HG03342 (cell line): ENCODE measurements at regions not wholly inside any gene's neighbourhood (a gene's known extent, or its start where the extent isn't known, plus 50 kb on each side); places are given as distances from the start of the nearest gene placed in this dataset.

Source experiments
- ATAC-seq: cut with Tn5 transposase; IDR thresholded peaks from one replicate; pipeline ENCODE4 v1.9.1; 2021; ENCODE audit warnings: mild to moderate bottlenecking, moderate library complexity; ENCODE audit not compliant: unreplicated experiment

DNA sequence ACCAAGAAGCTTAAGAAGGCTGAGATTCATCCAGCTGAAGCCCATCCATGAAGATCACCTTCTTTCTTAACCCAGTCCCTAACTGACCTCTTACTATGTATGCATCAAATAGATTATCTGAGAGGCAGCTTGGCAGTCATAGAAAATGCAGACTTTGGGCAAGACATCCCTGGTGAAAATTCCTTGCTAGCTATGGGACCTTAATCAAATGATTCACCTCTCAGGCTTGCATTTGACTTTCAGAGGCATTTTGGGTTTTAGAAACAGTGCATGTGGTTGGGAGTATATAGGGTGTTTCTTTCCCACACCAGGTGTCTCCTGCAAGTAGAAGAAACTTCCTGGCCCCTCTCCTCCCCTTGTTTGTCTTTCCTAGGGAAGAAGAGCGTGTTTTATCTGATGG is 188.5 kb upstream of the ISX start:
- no peak for ATAC-seq

DNA sequence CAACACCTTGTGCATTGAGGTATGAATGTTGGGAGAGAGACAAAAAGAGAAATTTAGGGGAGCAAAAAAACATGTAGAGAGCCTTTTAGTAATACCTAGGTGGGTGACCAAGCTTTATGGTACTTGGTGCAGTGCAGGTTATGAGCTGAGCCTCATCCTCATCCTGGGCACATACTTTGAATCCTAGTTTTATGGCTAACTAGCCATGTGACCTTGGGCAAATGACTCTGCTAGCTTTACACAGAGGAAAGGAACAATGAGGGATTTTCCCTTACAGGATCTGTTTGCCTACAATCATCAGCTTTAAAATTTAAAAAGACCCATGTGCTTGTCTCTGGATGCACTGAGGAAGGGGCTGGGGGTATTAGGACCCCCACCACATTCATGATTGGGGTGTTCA is 187.8 kb upstream of the ISX start:
- no peak for ATAC-seq

- ATAC-seq: no peak
These were observed 187.0 kb upstream of the ISX start for GRCh38 chr22:34879001-34879400.

DNA sequence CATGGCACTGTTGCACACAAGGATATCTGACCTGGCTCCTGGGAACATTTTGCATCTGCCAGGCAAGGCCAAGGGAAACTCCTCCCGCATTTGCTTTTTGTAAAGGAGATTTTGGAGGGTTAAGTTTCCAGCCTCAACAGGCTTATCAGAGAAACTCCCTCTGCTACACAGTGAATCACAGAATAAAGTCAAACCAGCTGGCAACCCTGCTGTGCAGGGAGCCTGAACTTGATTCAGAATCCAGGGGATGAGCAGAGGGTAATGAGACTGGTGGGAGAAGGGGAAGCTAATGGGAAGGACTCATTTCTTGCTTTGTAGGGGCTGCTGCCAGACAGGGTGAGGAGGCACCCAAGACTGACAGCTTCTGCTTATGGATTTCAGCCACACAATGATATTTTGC is 185.3 kb upstream of the ISX start:
- no peak for ATAC-seq

- no peak for ATAC-seq
These were observed 184.5 kb upstream of the ISX start for GRCh38 chr22:34881453-34881852.

DNA sequence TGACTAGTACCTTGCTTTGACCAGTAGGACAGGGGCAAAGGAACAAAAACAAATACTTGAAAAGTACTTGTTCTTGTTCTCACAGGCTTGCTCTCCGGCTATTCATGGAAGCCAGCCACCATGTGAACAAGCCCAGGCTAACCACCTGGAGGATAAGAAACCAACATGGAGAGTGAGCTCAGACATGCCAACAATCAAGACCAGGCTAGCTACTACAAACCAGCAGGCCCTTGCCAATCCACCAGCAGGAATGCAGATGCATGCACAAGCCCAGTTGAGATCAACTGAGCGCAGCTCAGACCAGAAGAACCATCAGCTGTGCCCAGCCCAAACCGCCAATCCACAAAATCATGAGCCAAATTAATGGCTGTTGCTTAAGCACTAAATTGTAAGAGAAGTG is 180.1 kb upstream of the ISX start:
- ATAC-seq: no peak

- ATAC-seq: no peak
These were observed 179.6 kb upstream of the ISX start for GRCh38 chr22:34886391-34886790.

DNA sequence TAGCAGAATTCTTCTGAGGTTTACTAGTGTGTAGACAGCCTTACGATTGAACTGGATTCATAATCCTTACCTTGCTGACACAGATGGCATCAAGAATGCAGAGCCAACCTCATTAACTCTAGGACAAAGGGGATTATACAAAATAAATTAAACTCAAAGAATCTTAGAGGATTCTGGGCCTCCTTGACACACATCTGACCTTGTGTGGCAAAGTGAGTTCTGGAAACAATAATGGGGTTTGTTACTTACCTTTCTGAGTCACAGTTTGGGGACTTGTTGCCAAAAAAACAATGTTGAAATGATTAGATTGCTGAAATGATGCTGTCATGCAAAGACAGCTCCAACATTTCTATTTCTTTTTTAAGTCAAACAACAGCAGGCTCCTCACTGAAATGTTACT is 179.1 kb upstream of the ISX start:
- ATAC-seq: no peak

DNA sequence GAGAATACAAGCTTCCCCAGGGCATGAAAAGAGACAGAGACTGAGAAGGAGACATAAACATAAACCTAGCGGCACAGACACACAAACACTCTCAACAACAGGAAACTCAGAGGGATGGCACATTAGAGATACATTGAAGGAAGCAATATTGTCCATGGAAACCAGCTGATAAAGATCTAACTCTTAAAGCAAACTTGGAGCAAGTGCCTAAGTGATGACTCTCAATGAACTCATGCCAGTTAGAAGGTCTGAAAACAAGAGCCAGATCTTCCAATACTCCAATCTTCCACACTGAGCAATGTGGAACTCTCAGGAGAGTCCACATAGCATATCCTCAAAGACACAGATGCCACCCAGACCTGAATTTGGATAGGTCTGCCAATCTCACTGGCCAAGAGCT is 168.8 kb upstream of the ISX start:
- no peak for ATAC-seq

DNA sequence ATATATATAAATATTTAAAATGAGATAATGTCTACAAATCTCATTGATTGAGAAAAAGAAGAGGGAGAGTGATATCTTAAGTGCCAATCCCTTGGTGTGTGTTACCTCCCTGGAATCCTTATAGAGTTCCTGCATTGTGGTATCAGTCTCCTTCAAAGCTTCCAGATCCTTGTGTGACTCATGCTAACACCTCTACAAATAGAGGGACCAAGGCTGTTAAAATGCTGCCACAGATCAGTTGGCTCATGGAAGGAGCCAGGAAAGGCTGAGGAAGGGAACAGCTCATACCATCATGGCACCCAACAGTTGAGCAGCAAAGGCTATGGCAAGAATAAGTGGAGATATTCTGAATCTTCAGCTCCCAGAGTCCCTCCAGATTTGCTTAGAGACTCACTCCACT is 163.6 kb upstream of the ISX start:
- ATAC-seq: no peak

- no peak for ATAC-seq
These were observed 162.5 kb upstream of the ISX start for GRCh38 chr22:34903416-34903815.

DNA sequence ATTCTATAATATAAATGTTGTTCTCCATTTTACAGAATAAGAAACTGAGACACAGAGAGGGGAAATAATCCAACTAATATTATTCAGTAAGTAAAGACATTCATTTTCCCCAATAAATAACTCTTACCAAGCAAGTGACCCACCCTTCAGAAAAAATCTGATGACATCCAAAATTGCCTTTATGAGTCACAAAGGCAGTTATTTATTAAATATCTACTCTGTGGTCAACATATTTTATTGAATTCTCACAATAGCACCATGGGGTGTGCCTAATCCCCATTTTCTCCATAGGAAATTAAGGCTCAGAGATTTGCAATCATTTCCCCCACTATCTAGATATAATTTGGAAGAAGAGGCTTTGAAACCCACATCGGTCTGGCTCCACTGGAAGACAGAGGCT is 161.5 kb upstream of the ISX start:
- no peak for ATAC-seq

GRCh38 chr22:34913826-34914225 is 152.1 kb upstream of the ISX start:
- ATAC-seq: no peak

GRCh38 chr22:34914846-34915245 is 151.1 kb upstream of the ISX start:
- ATAC-seq: no peak

GRCh38 chr22:34917239-34917638 is 148.7 kb upstream of the ISX start:
- no peak for ATAC-seq

- no peak for ATAC-seq
These were observed 134.9 kb upstream of the ISX start for GRCh38 chr22:34931026-34931425.

- ATAC-seq: no peak
These were observed 131.7 kb upstream of the ISX start for GRCh38 chr22:34934261-34934660.

- no peak for ATAC-seq
These were observed 122.1 kb upstream of the ISX start for GRCh38 chr22:34943830-34944229.

DNA sequence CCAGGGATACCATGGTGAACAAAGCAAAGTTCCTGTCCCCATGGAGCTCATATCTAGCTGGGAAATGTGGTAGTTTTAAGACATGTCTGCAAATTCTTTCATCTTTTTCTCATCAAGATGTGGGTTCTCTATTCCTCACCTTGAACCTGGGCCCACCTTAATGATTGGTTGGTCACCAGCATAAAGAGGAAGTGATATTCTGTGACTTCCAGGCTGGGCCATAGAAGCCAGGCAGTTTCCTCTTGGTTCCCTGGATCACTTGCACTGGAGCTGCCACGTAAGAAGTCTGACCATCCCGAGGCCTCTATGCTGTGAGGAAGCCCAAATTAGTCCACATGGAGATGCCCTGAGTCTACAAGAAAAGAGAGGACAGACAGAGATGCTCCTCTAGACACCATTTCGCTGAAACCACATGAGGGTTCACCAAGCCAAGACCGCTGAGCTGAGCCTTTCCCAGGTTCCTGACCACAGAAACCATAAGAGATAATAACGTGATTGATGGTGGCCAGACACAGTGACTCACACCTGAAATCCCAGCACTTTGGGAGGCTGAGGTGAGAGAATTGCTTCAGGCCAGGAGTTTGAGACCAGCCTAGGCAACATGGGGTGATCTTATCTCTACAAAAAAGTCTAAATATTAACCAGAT is 119.5 kb upstream of the ISX start:
- ATAC-seq: no peak

GRCh38 chr22:34950489-34950888 is 115.5 kb upstream of the ISX start:
- ATAC-seq: no peak

GRCh38 chr22:34951212-34951611 is 114.7 kb upstream of the ISX start:
- ATAC-seq: no peak

DNA sequence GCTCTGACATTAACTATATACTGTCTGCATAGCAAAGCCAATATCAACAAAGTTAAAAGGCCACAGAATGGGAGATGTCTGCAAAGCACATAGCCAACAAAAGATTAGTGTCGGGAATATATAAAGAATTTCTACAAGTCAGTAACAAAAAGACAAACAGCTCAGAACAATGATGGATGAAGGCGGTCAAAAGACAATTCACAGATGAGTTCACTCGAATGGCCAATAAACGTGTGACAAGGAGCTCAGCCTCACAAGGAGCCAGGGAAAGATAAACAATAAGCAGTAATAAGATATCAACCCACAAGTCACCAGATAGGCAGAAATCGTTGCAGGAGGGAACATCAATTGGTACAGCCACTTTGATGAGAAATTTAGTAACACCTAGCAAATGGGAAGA is 106.0 kb upstream of the ISX start:
- no peak for ATAC-seq

- no peak for ATAC-seq
These were observed 98.9 kb upstream of the ISX start for GRCh38 chr22:34966980-34967565.
